ENCODE measurements at regions not wholly inside any gene's neighbourhood (a gene's known extent, or its start where the extent isn't known, plus 50 kb on each side); places are given as distances from the start of the nearest gene placed in this dataset.

DNA sequence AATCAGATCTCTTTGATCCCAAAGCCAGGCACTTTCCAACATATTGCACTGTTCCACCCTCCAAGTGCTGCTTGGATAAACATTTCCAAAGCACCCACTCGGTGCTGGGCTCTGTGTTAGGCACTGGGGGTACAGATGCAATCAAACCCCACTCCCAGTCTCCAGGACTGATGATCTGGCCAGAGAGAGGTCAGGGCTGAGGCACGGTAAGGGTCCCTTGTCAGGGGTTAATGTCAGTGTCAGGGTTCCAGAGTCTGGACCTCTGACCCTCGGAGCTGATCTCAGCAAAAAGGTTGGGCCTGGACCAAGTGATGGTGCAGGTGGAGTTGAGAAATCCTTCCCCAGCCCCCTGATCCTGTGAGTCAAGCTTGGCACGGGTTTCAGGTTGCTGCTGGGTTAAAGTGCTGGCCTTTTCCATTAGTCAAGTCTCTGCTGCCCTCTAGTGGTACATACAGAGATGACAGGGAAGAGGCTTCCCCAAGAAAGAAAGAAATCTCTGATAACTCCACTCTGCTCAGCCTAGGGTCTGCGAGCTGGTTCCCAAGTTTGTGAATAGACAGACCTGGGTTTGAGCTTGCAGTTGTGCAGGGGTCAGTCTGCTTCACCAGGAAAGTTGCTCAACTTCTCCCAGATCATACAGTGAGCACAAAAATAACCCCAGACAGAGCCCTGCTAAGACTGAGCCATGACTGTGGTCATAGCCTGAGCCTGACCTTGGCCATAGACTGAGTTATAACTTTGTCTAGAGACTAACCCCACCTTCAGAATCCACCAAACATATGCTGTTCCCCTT lies 74.6 kb downstream of the DMRTA2 start:
- Histone ChIP-seq H3K27ac (ENCODE audit: low read length) (no peak overlapping the region), H3K4me3 (ENCODE audit: low read length) (no peak overlapping the region), H3K36me3 (ENCODE audit: control insufficient read depth, insufficient read depth, low read length) (no peaks in the 10 kb centered on the region), H3K9me3 (ENCODE audit: control insufficient read depth, insufficient read depth, low read length) (no peaks in the 10 kb centered on the region), H3K4me1 (ENCODE audit: control insufficient read depth, insufficient read depth, low read length) (no peaks in the 10 kb centered on the region), H3K27me3 (ENCODE audit: control insufficient read depth, insufficient read depth, low read length) (no peaks in the 10 kb centered on the region)
- H3K4me1 Mint-ChIP-seq: no peaks in the 10 kb centered on the region
- H3K4me3 Mint-ChIP-seq: no peak overlapping the region
- DNase-seq (peak in 1 of 2 donors; percentile 69), ATAC-seq (peak; percentile 46 to 87 (median 69))
- no peaks in the 10 kb centered on the region for H3K9me3 Mint-ChIP-seq
- TF ChIP-seq, protein P1, sequence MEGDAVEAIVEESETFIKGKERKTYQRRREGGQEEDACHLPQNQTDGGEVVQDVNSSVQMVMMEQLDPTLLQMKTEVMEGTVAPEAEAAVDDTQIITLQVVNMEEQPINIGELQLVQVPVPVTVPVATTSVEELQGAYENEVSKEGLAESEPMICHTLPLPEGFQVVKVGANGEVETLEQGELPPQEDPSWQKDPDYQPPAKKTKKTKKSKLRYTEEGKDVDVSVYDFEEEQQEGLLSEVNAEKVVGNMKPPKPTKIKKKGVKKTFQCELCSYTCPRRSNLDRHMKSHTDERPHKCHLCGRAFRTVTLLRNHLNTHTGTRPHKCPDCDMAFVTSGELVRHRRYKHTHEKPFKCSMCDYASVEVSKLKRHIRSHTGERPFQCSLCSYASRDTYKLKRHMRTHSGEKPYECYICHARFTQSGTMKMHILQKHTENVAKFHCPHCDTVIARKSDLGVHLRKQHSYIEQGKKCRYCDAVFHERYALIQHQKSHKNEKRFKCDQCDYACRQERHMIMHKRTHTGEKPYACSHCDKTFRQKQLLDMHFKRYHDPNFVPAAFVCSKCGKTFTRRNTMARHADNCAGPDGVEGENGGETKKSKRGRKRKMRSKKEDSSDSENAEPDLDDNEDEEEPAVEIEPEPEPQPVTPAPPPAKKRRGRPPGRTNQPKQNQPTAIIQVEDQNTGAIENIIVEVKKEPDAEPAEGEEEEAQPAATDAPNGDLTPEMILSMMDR (IDR thresholded peaks at IDR 0.05): peak; percentile 83
- no peaks in the 10 kb centered on the region for H3K36me3 Mint-ChIP-seq
- 37% methylated on average over 5 of the region's 5 CpGs for WGBS (ENCODE audit: insufficient coverage)
- intact Hi-C loops (cut with micrococcal nuclease): loop anchor here (10.0 kb wide), 1 partner anchor 1434 kb away; no protein-coding TSS in a partner anchor
- peaks cover 11 to 26% of the 10 kb centered on the region in 2 donors for H3K27me3 Mint-ChIP-seq (ENCODE audit: low read depth in 2 of 2)
- H3K27ac Mint-ChIP-seq: no peak overlapping the region

DNA sequence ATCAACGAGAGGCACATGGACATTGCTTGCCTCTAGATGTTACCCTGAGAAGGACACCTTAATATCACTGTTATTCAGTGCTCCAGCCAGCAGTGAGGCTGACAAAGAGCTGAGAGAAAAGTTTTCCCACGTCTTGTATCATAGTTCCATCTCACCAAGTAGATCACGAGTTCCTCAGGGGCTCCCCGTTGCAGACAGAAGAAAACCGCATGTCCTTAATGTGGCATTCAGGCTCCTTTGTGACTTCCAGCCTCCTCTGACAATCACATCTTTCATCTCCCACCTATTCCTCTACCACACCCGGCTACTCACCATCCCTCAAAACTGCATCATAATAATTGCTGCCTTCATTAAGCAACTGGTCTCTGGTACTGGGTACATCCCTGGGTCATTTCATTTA lies 75.3 kb downstream of the DMRTA2 start:
- Histone ChIP-seq H3K27me3 (ENCODE audit: control insufficient read depth, insufficient read depth, low read length) (no peaks in the 10 kb centered on the region), H3K36me3 (ENCODE audit: control insufficient read depth, insufficient read depth, low read length) (no peaks in the 10 kb centered on the region), H3K4me3 (ENCODE audit: low read length) (no peak overlapping the region), H3K27ac (ENCODE audit: low read length) (no peak overlapping the region), H3K4me1 (ENCODE audit: control insufficient read depth, insufficient read depth, low read length) (no peaks in the 10 kb centered on the region), H3K9me3 (ENCODE audit: control insufficient read depth, insufficient read depth, low read length) (no peaks in the 10 kb centered on the region)
- intact Hi-C loops (cut with micrococcal nuclease): loop anchor here (10.0 kb wide), 1 partner anchor 1433 kb away; no protein-coding TSS in a partner anchor
- H3K4me1 Mint-ChIP-seq: no peaks in the 10 kb centered on the region
- DNase-seq (no peak), ATAC-seq (no peak)
- H3K36me3 Mint-ChIP-seq: no peaks in the 10 kb centered on the region
- peaks cover 11 to 28% of the 10 kb centered on the region in 2 donors for H3K27me3 Mint-ChIP-seq (ENCODE audit: low read depth in 2 of 2)
- no peaks in the 10 kb centered on the region for H3K9me3 Mint-ChIP-seq
- no peak overlapping the region for H3K4me3 Mint-ChIP-seq
- no peak overlapping the region for H3K27ac Mint-ChIP-seq
- TF ChIP-seq, protein P1 (IDR thresholded peaks at IDR 0.05): no peak
- 63% methylated on average over 6 of the region's 6 CpGs for WGBS (ENCODE audit: insufficient coverage)

DNA sequence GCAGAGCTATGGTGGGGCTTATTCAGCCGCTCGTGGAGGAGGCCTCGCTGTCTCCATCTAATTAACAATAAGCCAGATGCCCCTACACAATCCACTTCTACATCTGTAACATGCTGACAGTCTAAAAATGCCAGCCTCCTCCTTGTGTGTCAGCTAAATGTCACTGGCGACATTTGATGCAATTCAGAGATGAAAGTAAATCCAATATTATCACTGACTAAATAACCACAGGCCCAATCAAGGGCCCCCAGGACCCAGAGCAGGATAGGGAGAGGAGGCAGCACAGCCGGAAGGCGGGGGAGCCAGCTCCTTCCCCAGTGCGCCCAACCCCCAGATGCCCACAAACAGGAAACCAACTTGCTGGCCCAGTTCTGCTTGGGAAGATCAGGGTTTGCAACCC lies 76.6 kb downstream of the DMRTA2 start:
- H3K4me1 ChIP-seq (ENCODE audit: control insufficient read depth, insufficient read depth, low read length): no peaks in the 10 kb centered on the region
- H3K4me3 ChIP-seq (ENCODE audit: low read length): no peak overlapping the region
- ATAC-seq (no peak), DNase-seq (no peak)
- Mint-ChIP-seq H3K36me3 (no peaks in the 10 kb centered on the region), H3K27ac (no peak overlapping the region), H3K9me3 (no peaks in the 10 kb centered on the region), H3K4me3 (no peak overlapping the region), H3K27me3 (ENCODE audit: low read depth in 2 of 2) (peaks cover 11 to 36% of the 10 kb centered on the region in 2 donors), H3K4me1 (no peaks in the 10 kb centered on the region)
- no peaks in the 10 kb centered on the region for H3K9me3 ChIP-seq (ENCODE audit: control insufficient read depth, insufficient read depth, low read length)
- intact Hi-C loops (cut with micrococcal nuclease): loop anchor here (10.0 kb wide), 1 partner anchor 1432 kb away; no protein-coding TSS in a partner anchor
- H3K27ac ChIP-seq (ENCODE audit: low read length): no peak overlapping the region
- no peaks in the 10 kb centered on the region for H3K36me3 ChIP-seq (ENCODE audit: control insufficient read depth, insufficient read depth, low read length)
- TF ChIP-seq, protein P1 (IDR thresholded peaks at IDR 0.05): no peak
- 36% methylated on average over 7 of the region's 7 CpGs for WGBS (ENCODE audit: insufficient coverage)
- H3K27me3 ChIP-seq (ENCODE audit: control insufficient read depth, insufficient read depth, low read length): no peaks in the 10 kb centered on the region

Data from natural killer cell (primary cell).